ENCODE measurements at regions not wholly inside any gene's neighbourhood (a gene's known extent, or its start where the extent isn't known, plus 50 kb on each side); places are given as distances from the start of the nearest gene placed in this dataset.

DNA sequence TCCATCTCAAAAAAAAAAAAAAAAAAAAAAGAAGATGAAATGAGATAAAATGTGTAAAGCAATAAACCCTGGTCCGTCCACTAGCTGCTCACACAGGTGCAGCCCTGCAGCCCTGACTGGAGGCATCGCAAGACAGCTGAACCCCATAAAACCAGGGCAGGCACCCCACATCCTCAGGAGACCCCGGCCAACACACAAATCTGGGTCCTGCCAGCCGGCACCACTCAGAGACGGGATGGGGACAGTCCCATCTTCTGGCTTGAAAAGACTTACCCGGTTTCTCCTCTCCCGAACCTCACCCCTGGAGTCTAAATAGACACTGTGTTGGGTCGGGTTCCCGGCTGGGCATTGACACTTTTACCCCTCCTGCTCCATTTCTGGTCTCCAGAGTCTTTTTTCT, 52.7 kb upstream of the TNRC6C start:
- DNase-seq (ENCODE audit: low read depth in 2 of 2) = no peak

DNA sequence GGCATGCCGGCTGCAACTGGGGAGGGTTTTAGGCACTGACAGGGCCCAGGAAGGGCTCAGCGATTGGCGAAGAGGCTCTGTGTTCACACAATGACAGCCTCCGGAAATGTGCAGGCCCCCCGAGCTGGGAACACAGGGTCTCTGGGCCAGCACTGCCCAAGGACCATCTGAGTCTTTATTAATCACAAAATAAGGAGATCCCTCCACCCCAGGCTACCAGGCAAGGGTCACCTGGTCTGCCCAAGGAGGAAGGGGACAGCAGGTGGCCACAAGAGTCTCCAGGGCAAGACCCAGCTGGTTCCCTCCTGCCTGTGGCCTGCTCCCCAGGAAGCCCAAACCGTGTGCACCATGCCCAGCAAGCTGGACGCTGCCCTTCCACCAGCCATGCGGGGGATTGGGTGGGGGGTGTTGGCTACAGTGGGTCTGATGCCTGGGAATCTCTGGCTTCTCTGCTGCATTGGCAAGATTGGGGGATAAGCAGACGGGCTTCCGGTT, 52.1 kb upstream of the TNRC6C start:
- DNase-seq (ENCODE audit: low read depth in 2 of 2) = no peak

DNA sequence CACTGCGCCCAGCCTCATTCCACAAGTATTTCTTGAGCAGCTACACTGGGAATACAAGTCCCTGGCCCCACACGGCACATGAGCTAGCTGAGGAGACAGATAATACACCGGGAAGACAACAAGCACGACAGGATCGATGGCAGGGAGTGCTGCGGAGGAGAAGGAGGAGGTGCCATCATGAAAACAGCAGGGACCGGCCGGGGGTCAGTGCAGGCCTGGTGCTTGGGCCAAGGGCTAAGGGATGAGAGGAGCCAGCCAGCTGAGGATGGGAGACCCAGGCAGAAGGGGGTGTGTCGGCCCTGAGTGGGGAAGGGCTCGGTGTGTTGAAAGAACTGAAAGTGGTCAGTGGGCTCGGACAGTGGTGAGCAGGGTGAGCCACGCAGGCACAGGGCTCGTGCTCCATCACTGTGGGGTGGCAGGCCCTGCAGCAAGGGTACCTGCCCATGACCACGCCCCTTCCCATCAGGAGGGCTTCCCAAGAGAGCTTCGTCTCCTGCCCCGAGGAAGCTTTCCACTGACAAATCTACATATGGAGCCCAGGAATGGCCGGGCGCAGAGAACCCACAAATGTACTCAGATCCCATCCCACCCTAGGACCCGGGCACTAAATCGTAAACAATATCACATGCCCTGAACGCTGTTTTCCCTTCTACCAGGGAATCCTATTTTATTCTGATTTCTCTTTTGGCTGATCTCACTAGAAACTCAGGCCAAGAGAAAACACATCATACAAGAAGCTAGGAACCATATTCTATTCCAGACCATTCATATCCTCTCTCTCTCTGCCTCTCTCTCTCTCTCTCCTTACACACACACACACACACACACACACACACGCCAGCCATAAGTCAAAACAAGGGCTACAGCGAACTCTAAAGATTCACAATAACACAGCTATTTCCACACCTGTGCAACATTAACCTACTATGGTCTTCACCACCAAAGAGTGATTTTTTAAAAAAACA, 50.7 kb upstream of the TNRC6C start:
- DNase-seq (ENCODE audit: low read depth in 2 of 2) = no peak

DNA sequence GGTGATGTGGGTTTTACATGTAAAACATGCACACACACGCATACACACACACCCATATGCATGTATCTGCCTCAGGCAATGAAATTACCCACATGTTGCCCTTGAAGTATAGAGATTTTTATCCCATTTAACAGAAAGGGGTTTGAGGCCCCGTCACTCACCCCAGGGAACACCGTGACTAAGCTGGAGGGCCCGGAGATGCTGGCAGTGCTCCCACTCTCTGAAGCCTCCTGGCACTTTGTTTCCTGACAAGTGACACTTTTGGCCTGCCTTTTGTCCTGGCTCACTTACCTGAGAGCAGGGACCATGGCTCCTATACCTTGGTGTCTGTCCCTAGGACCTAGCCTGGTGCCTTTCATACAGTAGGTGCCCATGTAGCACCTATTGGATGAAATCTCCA, 50.0 kb upstream of the TNRC6C start:
- no peak for DNase-seq (ENCODE audit: low read depth in 2 of 2)

All from activated CD4-positive, alpha-beta T cell treated with anti-CD3 and anti-CD28 coated beads for 24 hours (primary cell).